ENCODE measurements at regions not wholly inside any gene's neighbourhood (a gene's known extent, or its start where the extent isn't known, plus 50 kb on each side); places are given as distances from the start of the nearest gene placed in this dataset.

DNA sequence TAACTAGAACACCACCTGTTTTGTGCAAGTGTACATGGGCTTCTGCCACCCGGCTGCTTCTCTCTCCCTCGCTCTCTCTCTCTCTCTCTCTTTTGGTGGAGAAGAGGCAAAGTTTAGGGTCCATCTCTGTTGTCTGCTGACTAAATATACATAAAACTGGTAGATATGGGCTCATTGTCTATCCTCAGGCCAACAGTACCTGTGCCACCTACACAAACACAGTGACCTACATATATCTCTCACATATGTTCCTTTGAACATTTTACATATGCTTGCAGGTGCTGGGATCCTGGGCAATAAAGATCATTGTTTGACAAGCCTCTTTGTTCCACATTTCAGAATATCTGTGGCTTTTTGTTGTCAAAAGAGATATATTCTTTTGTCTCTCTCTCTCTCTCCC lies 256.3 kb upstream of the KCNH8 start:
- ChIA-PET POLR2A (no interaction called here), CTCF (no interaction called here)
- H3K9me3 ChIP-seq (ENCODE audit: control insufficient read depth in 2 of 3, low read length in 3 of 3): no peaks in the 10 kb centered on the region
- no peak for ATAC-seq
- peak in 1 of 9 donors; percentile 12 for DNase-seq
- intact Hi-C loops (cut with micrococcal nuclease): no loop called here
- Mint-ChIP-seq H3K4me1 (peaks cover 2 to 25% (median 13%) of the 10 kb centered on the region in 7 donors), H3K4me3 (peak overlapping the region in 6 of 10 donors; percentile 13 to 56 (median 39)), H3K9me3 (peaks cover 0 to 1% (median 0%) of the 10 kb centered on the region in 11 donors), H3K36me3 (no peaks in the 10 kb centered on the region), H3K27ac (peak overlapping the region in 4 of 9 donors; percentile 9 to 89 (median 64)), H3K27me3 (peaks cover 13 to 58% (median 48%) of the 10 kb centered on the region in 5 donors)
- H3K36me3 ChIP-seq (ENCODE audit: control insufficient read depth in 2 of 3, insufficient read depth in 3 of 3, low read length in 3 of 3): no peaks in the 10 kb centered on the region
- H3K4me1 ChIP-seq (ENCODE audit: control insufficient read depth in 2 of 2, insufficient read depth in 2 of 2, low read length in 2 of 2): peaks cover 0 to 7% of the 10 kb centered on the region in 2 donors
- no peak overlapping the region for H3K27ac ChIP-seq (ENCODE audit: low read depth, low read length)
- H3K27me3 ChIP-seq (ENCODE audit: control insufficient read depth in 2 of 2, insufficient read depth in 2 of 2, low read length in 2 of 2): no peaks in the 10 kb centered on the region
- H3K4me3 ChIP-seq (ENCODE audit: low read length): no peak overlapping the region

DNA sequence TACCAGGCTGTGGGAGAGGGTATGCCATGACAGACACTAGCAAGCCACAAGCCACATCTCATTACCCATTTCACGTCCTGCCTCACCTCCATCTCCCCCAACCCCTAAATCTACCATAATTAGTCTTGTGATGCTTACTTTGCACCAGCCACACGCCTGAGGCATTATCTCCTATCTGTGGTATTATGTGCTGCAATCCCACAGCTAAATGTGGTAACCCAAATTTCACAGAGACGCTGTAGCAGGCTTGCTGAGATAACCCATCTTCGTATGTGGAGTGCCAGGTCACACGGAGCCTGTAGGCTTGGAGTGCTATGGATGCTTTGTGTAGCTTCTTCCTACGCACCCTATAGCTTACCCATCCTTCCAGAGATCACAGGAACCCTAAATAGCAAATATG lies 256.7 kb upstream of the KCNH8 start:
- Histone ChIP-seq H3K4me3 (ENCODE audit: low read length) (no peak overlapping the region), H3K36me3 (ENCODE audit: control insufficient read depth in 2 of 3, insufficient read depth in 3 of 3, low read length in 3 of 3) (no peaks in the 10 kb centered on the region), H3K4me1 (ENCODE audit: control insufficient read depth in 2 of 2, insufficient read depth in 2 of 2, low read length in 2 of 2) (peaks cover 0 to 7% of the 10 kb centered on the region in 2 donors), H3K27ac (ENCODE audit: low read depth, low read length) (no peak overlapping the region), H3K27me3 (ENCODE audit: control insufficient read depth in 2 of 2, insufficient read depth in 2 of 2, low read length in 2 of 2) (no peaks in the 10 kb centered on the region), H3K9me3 (ENCODE audit: control insufficient read depth in 2 of 3, low read length in 3 of 3) (no peaks in the 10 kb centered on the region)
- Mint-ChIP-seq H3K9me3 (peaks cover 0 to 1% (median 0%) of the 10 kb centered on the region in 11 donors), H3K27ac (peak overlapping the region in 4 of 9 donors; percentile 9 to 89 (median 64)), H3K27me3 (peaks cover 13 to 57% (median 48%) of the 10 kb centered on the region in 5 donors), H3K4me1 (peaks cover 2 to 25% (median 14%) of the 10 kb centered on the region in 7 donors), H3K4me3 (peak overlapping the region in 6 of 10 donors; percentile 13 to 66 (median 52)), H3K36me3 (no peaks in the 10 kb centered on the region)
- CTCF ChIA-PET: no interaction called here
- ATAC-seq (peak; percentile 84), DNase-seq (peak in 5 of 9 donors; percentile 1 to 51 (median 27))
- POLR2A ChIA-PET: no interaction called here
- intact Hi-C loops (cut with micrococcal nuclease): no loop called here

DNA sequence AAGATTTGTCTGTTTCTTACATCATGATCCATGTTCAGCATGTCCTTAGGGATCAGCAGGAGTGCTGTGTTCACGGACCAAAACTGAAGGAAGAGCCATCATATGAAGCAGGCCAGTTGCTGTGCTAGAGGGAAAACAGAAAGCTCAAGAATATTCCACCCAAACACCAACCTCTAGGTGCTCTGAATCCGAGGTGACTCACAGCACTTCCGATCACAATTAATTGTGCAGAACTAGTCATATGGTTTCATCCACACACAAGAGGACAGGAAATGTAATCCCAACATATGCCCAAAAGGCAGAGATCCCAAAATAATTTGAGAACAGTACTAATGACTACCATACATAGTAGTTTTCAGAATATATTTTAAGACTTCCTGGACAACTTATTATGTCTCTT lies 257.9 kb upstream of the KCNH8 start:
- ChIA-PET CTCF (no interaction called here), POLR2A (no interaction called here)
- H3K27ac ChIP-seq (ENCODE audit: low read depth, low read length): no peak overlapping the region
- H3K27me3 ChIP-seq (ENCODE audit: control insufficient read depth in 2 of 2, insufficient read depth in 2 of 2, low read length in 2 of 2): no peaks in the 10 kb centered on the region
- H3K27me3 Mint-ChIP-seq: peaks cover 10 to 53% (median 43%) of the 10 kb centered on the region in 5 donors
- H3K4me1 ChIP-seq (ENCODE audit: control insufficient read depth in 2 of 2, insufficient read depth in 2 of 2, low read length in 2 of 2): peaks cover 0 to 7% of the 10 kb centered on the region in 2 donors
- peak overlapping the region in 1 of 10 donors; percentile 14 for H3K4me3 Mint-ChIP-seq
- intact Hi-C loops (cut with micrococcal nuclease): no loop called here
- DNase-seq (no peak), ATAC-seq (no peak)
- peaks cover 2 to 25% (median 14%) of the 10 kb centered on the region in 7 donors for H3K4me1 Mint-ChIP-seq
- no peak overlapping the region for H3K4me3 ChIP-seq (ENCODE audit: low read length)
- H3K36me3 ChIP-seq (ENCODE audit: control insufficient read depth in 2 of 3, insufficient read depth in 3 of 3, low read length in 3 of 3): no peaks in the 10 kb centered on the region
- H3K36me3 Mint-ChIP-seq: no peaks in the 10 kb centered on the region
- peak overlapping the region in 2 of 9 donors; percentile 2 to 4 for H3K27ac Mint-ChIP-seq
- H3K9me3 ChIP-seq (ENCODE audit: control insufficient read depth in 2 of 3, low read length in 3 of 3): no peaks in the 10 kb centered on the region
- peaks cover 0 to 2% (median 0%) of the 10 kb centered on the region in 11 donors for H3K9me3 Mint-ChIP-seq

- H3K27me3 ChIP-seq (ENCODE audit: control insufficient read depth in 2 of 2, insufficient read depth in 2 of 2, low read length in 2 of 2): no peaks in the 10 kb centered on the region
These were observed 259.5 kb upstream of the KCNH8 start for GRCh38 chr3:18888819-18889218.

GRCh38 chr3:18888370-18888769 lies 259.9 kb upstream of the KCNH8 start:
- Histone ChIP-seq H3K4me3 (ENCODE audit: low read length) (no peak overlapping the region), H3K4me1 (ENCODE audit: control insufficient read depth in 2 of 2, insufficient read depth in 2 of 2, low read length in 2 of 2) (peaks cover 0 to 7% of the 10 kb centered on the region in 2 donors), H3K9me3 (ENCODE audit: control insufficient read depth in 2 of 3, low read length in 3 of 3) (no peaks in the 10 kb centered on the region), H3K27ac (ENCODE audit: low read depth, low read length) (no peak overlapping the region), H3K36me3 (ENCODE audit: control insufficient read depth in 2 of 3, insufficient read depth in 3 of 3, low read length in 3 of 3) (no peaks in the 10 kb centered on the region), H3K27me3 (ENCODE audit: control insufficient read depth in 2 of 2, insufficient read depth in 2 of 2, low read length in 2 of 2) (no peaks in the 10 kb centered on the region)
- no peak overlapping the region for H3K27ac Mint-ChIP-seq
- POLR2A ChIA-PET: no interaction called here
- CTCF ChIA-PET: no interaction called here
- DNase-seq (no peak), ATAC-seq (no peak)
- no peaks in the 10 kb centered on the region for H3K36me3 Mint-ChIP-seq
- H3K4me1 Mint-ChIP-seq: peaks cover 0 to 25% (median 14%) of the 10 kb centered on the region in 7 donors
- H3K4me3 Mint-ChIP-seq: peak overlapping the region in 1 of 10 donors; percentile 20
- intact Hi-C loops (cut with micrococcal nuclease): no loop called here
- H3K9me3 Mint-ChIP-seq: peaks cover 0 to 2% (median 0%) of the 10 kb centered on the region in 11 donors
- H3K27me3 Mint-ChIP-seq: peaks cover 8 to 47% (median 39%) of the 10 kb centered on the region in 5 donors

More at GRCh38 chr3:18888819-18889218, 259.5 kb upstream of the KCNH8 start:
- Mint-ChIP-seq H3K9me3 (peaks cover 0 to 2% (median 0%) of the 10 kb centered on the region in 11 donors), H3K27ac (no peak overlapping the region), H3K36me3 (no peaks in the 10 kb centered on the region), H3K4me1 (peaks cover 0 to 25% (median 14%) of the 10 kb centered on the region in 7 donors), H3K27me3 (peaks cover 8 to 47% (median 39%) of the 10 kb centered on the region in 5 donors), H3K4me3 (no peak overlapping the region)
- DNase-seq: no peak
- ATAC-seq: no peak
- Histone ChIP-seq H3K27ac (ENCODE audit: low read depth, low read length) (no peak overlapping the region), H3K36me3 (ENCODE audit: control insufficient read depth in 2 of 3, insufficient read depth in 3 of 3, low read length in 3 of 3) (no peaks in the 10 kb centered on the region), H3K4me1 (ENCODE audit: control insufficient read depth in 2 of 2, insufficient read depth in 2 of 2, low read length in 2 of 2) (peaks cover 0 to 7% of the 10 kb centered on the region in 2 donors), H3K9me3 (ENCODE audit: control insufficient read depth in 2 of 3, low read length in 3 of 3) (no peaks in the 10 kb centered on the region), H3K4me3 (ENCODE audit: low read length) (no peak overlapping the region)
- CTCF ChIA-PET: no interaction called here
- intact Hi-C loops (cut with micrococcal nuclease): no loop called here
- POLR2A ChIA-PET: no interaction called here

GRCh38 chr3:18886331-18886730 lies 262.0 kb upstream of the KCNH8 start:
- ATAC-seq (no peak), DNase-seq (no peak)
- Histone ChIP-seq H3K36me3 (ENCODE audit: control insufficient read depth in 2 of 3, insufficient read depth in 3 of 3, low read length in 3 of 3) (no peaks in the 10 kb centered on the region), H3K27me3 (ENCODE audit: control insufficient read depth in 2 of 2, insufficient read depth in 2 of 2, low read length in 2 of 2) (no peaks in the 10 kb centered on the region), H3K4me3 (ENCODE audit: low read length) (no peak overlapping the region), H3K9me3 (ENCODE audit: control insufficient read depth in 2 of 3, low read length in 3 of 3) (no peaks in the 10 kb centered on the region), H3K4me1 (ENCODE audit: control insufficient read depth in 2 of 2, insufficient read depth in 2 of 2, low read length in 2 of 2) (peaks cover 0 to 1% of the 10 kb centered on the region in 2 donors), H3K27ac (ENCODE audit: low read depth, low read length) (no peak overlapping the region)
- Mint-ChIP-seq H3K36me3 (no peaks in the 10 kb centered on the region), H3K4me1 (peaks cover 0 to 10% (median 4%) of the 10 kb centered on the region in 7 donors), H3K27ac (no peak overlapping the region), H3K4me3 (no peak overlapping the region), H3K27me3 (peaks cover 5 to 37% (median 25%) of the 10 kb centered on the region in 5 donors), H3K9me3 (peaks cover 0 to 5% (median 0%) of the 10 kb centered on the region in 11 donors)
- intact Hi-C loops (cut with micrococcal nuclease): no loop called here
- ChIA-PET POLR2A (no interaction called here), CTCF (no interaction called here)

- no peak overlapping the region for H3K27ac ChIP-seq (ENCODE audit: low read depth, low read length)
- ChIA-PET CTCF (no interaction called here), POLR2A (no interaction called here)
- Mint-ChIP-seq H3K4me1 (peaks cover 0 to 10% (median 0%) of the 10 kb centered on the region in 7 donors), H3K36me3 (no peaks in the 10 kb centered on the region), H3K27me3 (peaks cover 5 to 33% (median 25%) of the 10 kb centered on the region in 5 donors), H3K4me3 (no peak overlapping the region), H3K9me3 (peaks cover 0 to 5% (median 0%) of the 10 kb centered on the region in 11 donors), H3K27ac (no peak overlapping the region)
- no peaks in the 10 kb centered on the region for H3K27me3 ChIP-seq (ENCODE audit: control insufficient read depth in 2 of 2, insufficient read depth in 2 of 2, low read length in 2 of 2)
- ATAC-seq (no peak), DNase-seq (no peak)
- no peaks in the 10 kb centered on the region for H3K36me3 ChIP-seq (ENCODE audit: control insufficient read depth in 2 of 3, insufficient read depth in 3 of 3, low read length in 3 of 3)
- no peak overlapping the region for H3K4me3 ChIP-seq (ENCODE audit: low read length)
- no peaks in the 10 kb centered on the region for H3K9me3 ChIP-seq (ENCODE audit: control insufficient read depth in 2 of 3, low read length in 3 of 3)
- intact Hi-C loops (cut with micrococcal nuclease): no loop called here
- H3K4me1 ChIP-seq (ENCODE audit: control insufficient read depth in 2 of 2, insufficient read depth in 2 of 2, low read length in 2 of 2): no peaks in the 10 kb centered on the region
These were observed 262.7 kb upstream of the KCNH8 start for GRCh38 chr3:18885612-18886011.
